DND-41 (cell line): ENCODE measurements at regions not wholly inside any gene's neighbourhood (a gene's known extent, or its start where the extent isn't known, plus 50 kb on each side); places are given as distances from the start of the nearest gene placed in this dataset.

Source experiments
- ATAC-seq: fragments of 200-7000 bp; cut with Tn5 transposase; 3 replicates; pipeline ENCODE4 v1.9.1; 2021; ENCODE audit warnings: low read depth; ENCODE audit not compliant: insufficient read depth
- DNase-seq: peaks from one replicate; pipeline ENCODE4 v3.0.0-alpha.2; 2020
- H2AFZ ChIP-seq: 2 replicates; pipeline ENCODE4 v1.6.0; 2012; ENCODE audit warnings: low read depth, low read length
- H3K27ac ChIP-seq: 2 replicates; pipeline ENCODE4 v1.5.1; 2012; ENCODE audit warnings: low read length, inconsistent platforms
- H3K27me3 ChIP-seq: fragments of 200-600 bp; sonication (generic); 2 replicates; pipeline ENCODE4 v1.6.0; 2012; ENCODE audit warnings: low read length, mild to moderate bottlenecking, inconsistent platforms; ENCODE audit not compliant: insufficient read depth, poor library complexity
- H3K36me3 ChIP-seq: 2 replicates; pipeline ENCODE4 v1.5.1; 2012; ENCODE audit warnings: low read length, inconsistent platforms; ENCODE audit not compliant: insufficient read depth
- H3K4me1 ChIP-seq: 2 replicates; pipeline ENCODE4 v1.5.1; 2012; ENCODE audit warnings: mild to moderate bottlenecking, low read length; ENCODE audit not compliant: insufficient read depth
- H3K4me2 ChIP-seq: 2 replicates; pipeline ENCODE4 v1.6.0; 2012; ENCODE audit warnings: mild to moderate bottlenecking, moderate library complexity, low read length, inconsistent platforms; ENCODE audit not compliant: insufficient read depth
- H3K4me3 ChIP-seq, 2 experiments: fragments of 200-600 bp in 1 of 2; shearing (Covaris generic) in 1 of 2; 2 replicates each; pipeline ENCODE4 v1.5.1; 2012 to 2016; ENCODE audit warnings: inconsistent platforms in 2 of 2, low read length in 2 of 2, mild to moderate bottlenecking in 2 of 2, low read depth in 1 of 2, moderate library complexity in 1 of 2
- H3K79me2 ChIP-seq: 2 replicates; pipeline ENCODE4 v1.6.0; 2012; ENCODE audit warnings: low read length, inconsistent platforms; ENCODE audit not compliant: insufficient read depth
- H3K9ac ChIP-seq: 2 replicates; pipeline ENCODE4 v1.6.0; 2012; ENCODE audit warnings: low read depth, mild to moderate bottlenecking, inconsistent platforms, low read length, moderate library complexity
- H3K9me3 ChIP-seq: 2 replicates; pipeline ENCODE4 v1.5.1; 2012; ENCODE audit warnings: low read length, moderate library complexity, mild to moderate bottlenecking, inconsistent platforms; ENCODE audit not compliant: insufficient read depth, severe bottlenecking
- H4K20me1 ChIP-seq: 2 replicates; pipeline ENCODE4 v1.6.0; 2012; ENCODE audit warnings: low read length; ENCODE audit not compliant: insufficient read depth
- CTCF ChIP-seq: IDR thresholded peaks from 2 replicates; pipeline ENCODE4 v1.5.1; 2012; ENCODE audit warnings: borderline replicate concordance, low read length, moderate library complexity, mild to moderate bottlenecking; ENCODE audit not compliant: poor library complexity, severe bottlenecking; ENCODE audit errors: extremely low read depth
- EZH2 ChIP-seq: IDR thresholded peaks from 3 replicates; pipeline ENCODE4 v1.6.1; 2012; ENCODE audit warnings: borderline replicate concordance, low read depth, mild to moderate bottlenecking, moderate library complexity, low read length, inconsistent platforms; ENCODE audit not compliant: severe bottlenecking

- Histone ChIP-seq H3K9me3 (no peaks in the 10 kb centered on the region), H4K20me1 (no peaks in the 10 kb centered on the region), H3K27me3 (no peaks in the 10 kb centered on the region), H3K79me2 (no peaks in the 10 kb centered on the region), H3K9ac (no peak overlapping the region), H3K4me2 (no peak overlapping the region), H3K27ac (no peak overlapping the region), H3K4me1 (no peaks in the 10 kb centered on the region), H2AFZ (no peak overlapping the region), H3K4me3 (no peak overlapping the region), H3K36me3 (no peaks in the 10 kb centered on the region)
- no peak for TF ChIP-seq EZH2
- no peak for TF ChIP-seq CTCF
- ATAC-seq (no peak), DNase-seq (no peak)
These were observed 915.4 kb upstream of the FBXO33 start for GRCh38 chr14:40347675-40348074.

- no peaks in the 10 kb centered on the region for H3K27me3 ChIP-seq
- no peaks in the 10 kb centered on the region for H3K36me3 ChIP-seq
- DNase-seq (no peak), ATAC-seq (no peak)
- H4K20me1 ChIP-seq: no peaks in the 10 kb centered on the region
- no peak overlapping the region for H3K4me2 ChIP-seq
- H2AFZ ChIP-seq: no peak overlapping the region
- H3K9ac ChIP-seq: no peak overlapping the region
- H3K4me1 ChIP-seq: no peaks in the 10 kb centered on the region
- no peaks in the 10 kb centered on the region for H3K9me3 ChIP-seq
- no peak overlapping the region for H3K4me3 ChIP-seq
- no peaks in the 10 kb centered on the region for H3K79me2 ChIP-seq
- no peak overlapping the region for H3K27ac ChIP-seq
- TF ChIP-seq CTCF: no peak
- no peak for TF ChIP-seq EZH2
These were observed 914.0 kb upstream of the FBXO33 start for GRCh38 chr14:40346275-40346674.

GRCh38 chr14:40345334-40345733, 913.1 kb upstream of the FBXO33 start:
- no peak overlapping the region for H3K9ac ChIP-seq
- no peak for ATAC-seq
- TF ChIP-seq EZH2 (no peak), CTCF (no peak)
- no peaks in the 10 kb centered on the region for H3K9me3 ChIP-seq
- no peaks in the 10 kb centered on the region for H4K20me1 ChIP-seq
- H2AFZ ChIP-seq: no peak overlapping the region
- no peaks in the 10 kb centered on the region for H3K4me1 ChIP-seq
- H3K27me3 ChIP-seq: no peaks in the 10 kb centered on the region
- no peak for DNase-seq
- no peak overlapping the region for H3K27ac ChIP-seq
- H3K4me3 ChIP-seq: no peak overlapping the region
- H3K4me2 ChIP-seq: no peak overlapping the region
- no peaks in the 10 kb centered on the region for H3K79me2 ChIP-seq
- no peaks in the 10 kb centered on the region for H3K36me3 ChIP-seq

GRCh38 chr14:40340708-40341107, 908.5 kb upstream of the FBXO33 start:
- no peak for ATAC-seq
- no peak overlapping the region for H2AFZ ChIP-seq

More at GRCh38 chr14:40340708-40341107, 908.5 kb upstream of the FBXO33 start:
- Histone ChIP-seq H4K20me1 (no peaks in the 10 kb centered on the region), H3K9ac (no peak overlapping the region), H3K9me3 (no peaks in the 10 kb centered on the region), H3K4me1 (no peaks in the 10 kb centered on the region), H3K79me2 (no peaks in the 10 kb centered on the region), H3K4me3 (no peak overlapping the region), H3K4me2 (no peak overlapping the region), H3K27me3 (no peaks in the 10 kb centered on the region), H3K36me3 (no peaks in the 10 kb centered on the region), H3K27ac (no peak overlapping the region)
- no peak for DNase-seq
- TF ChIP-seq EZH2 (no peak), CTCF (no peak)
